GM12891 (cell line): ENCODE measurements at regions not wholly inside any gene's neighbourhood (a gene's known extent, or its start where the extent isn't known, plus 50 kb on each side); places are given as distances from the start of the nearest gene placed in this dataset.

Experiments used
- POLR2A ChIP-seq: IDR thresholded peaks from 2 replicates; pipeline ENCODE4 v1.6.1; 2011; ENCODE audit warnings: low read depth, low read length, control low read depth
- POLR2AphosphoS5 ChIP-seq: IDR thresholded peaks from 2 replicates; pipeline ENCODE4 v1.6.1; 2011; ENCODE audit warnings: low read depth, low read length, control low read depth
- TAF1 ChIP-seq: IDR thresholded peaks from 2 replicates; pipeline ENCODE4 v1.6.1; 2011; ENCODE audit warnings: low read depth, low read length, control low read depth

DNA sequence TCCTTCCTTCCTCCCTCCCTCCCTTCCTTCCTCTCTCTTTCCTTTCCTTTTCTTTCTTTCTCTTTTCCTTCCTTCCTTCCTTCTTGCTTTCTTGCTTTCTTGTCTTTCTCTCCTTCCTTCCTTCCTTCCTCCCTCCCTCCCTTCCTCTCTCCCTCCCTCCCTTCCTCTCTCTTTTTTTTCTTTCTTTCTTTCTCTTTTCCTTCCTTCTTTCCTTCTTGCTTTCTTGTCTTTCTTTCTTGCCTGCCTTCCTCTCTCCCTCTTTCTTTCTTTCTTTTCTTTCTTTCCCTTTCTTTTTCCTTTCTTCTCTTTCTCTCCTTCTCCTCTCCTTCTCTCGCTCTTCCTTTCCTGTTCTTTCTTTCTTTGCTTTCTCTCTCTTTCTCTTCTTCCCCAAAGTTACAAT lies 728.4 kb upstream of the ADAMTS5 start:
- no peak for TF ChIP-seq POLR2A
- no peak for TF ChIP-seq POLR2AphosphoS5
- TF ChIP-seq TAF1: no peak
